Uterus (tissue), 2 donors: ENCODE measurements at regions not wholly inside any gene's neighbourhood (a gene's known extent, or its start where the extent isn't known, plus 50 kb on each side); places are given as distances from the start of the nearest gene placed in this dataset.

Experiments used
- CTCF ChIP-seq, 4 experiments: fragments of 200-600 bp in 2 of 4; fragments of 450-650 bp in 2 of 4; sonication (generic) in 2 of 4; IDR thresholded peaks; one replicate each; pipeline ENCODE4 v1.5.1; 2016 to 2019; ENCODE audit warnings: antibody characterized with exemption in 4 of 4, mild to moderate bottlenecking in 2 of 4, moderate library complexity in 1 of 4
- POLR2A ChIP-seq, 2 donors: fragments of 450-650 bp; IDR thresholded peaks; one replicate each; pipeline ENCODE4 v1.6.1; 2016; ENCODE audit warnings: antibody characterized with exemption in 2 of 2, mild to moderate bottlenecking in 1 of 2, moderate library complexity in 1 of 2

- no peak for TF ChIP-seq CTCF (IDR thresholded peaks at IDR 0.05)
- no peak for TF ChIP-seq POLR2A (IDR thresholded peaks at IDR 0.05)
Observed at GRCh38 chr9:129284607-129285291, 106.7 kb upstream of the IER5L start.
